ENCODE measurements at regions not wholly inside any gene's neighbourhood (a gene's known extent, or its start where the extent isn't known, plus 50 kb on each side); places are given as distances from the start of the nearest gene placed in this dataset.
A peak's percentile ranks its signal among the peaks of the same experiment; 100 is the strongest.

DNA sequence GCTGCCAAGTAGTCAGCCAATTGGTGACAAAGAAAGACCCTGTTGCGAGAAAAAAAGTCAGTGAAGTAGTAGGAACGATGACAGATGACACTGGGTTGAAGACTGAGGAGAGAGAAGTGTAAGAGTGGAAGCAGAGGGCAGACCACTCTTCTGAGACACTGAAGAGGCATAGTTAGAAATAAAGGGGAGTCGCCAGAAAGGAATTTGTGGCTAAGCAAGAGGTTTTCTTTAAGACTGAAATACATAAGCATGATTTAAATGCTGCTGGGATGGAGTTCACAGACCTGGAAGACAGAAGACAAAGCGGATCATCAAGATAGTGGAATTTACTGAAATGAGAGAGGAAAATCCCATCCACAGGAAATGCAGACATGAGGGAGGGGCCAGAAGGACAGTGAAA, 56.2 kb upstream of the USPL1 start:
- H3K4me1 Mint-ChIP-seq = peaks cover 0 to 9% (median 0%) of the 10 kb centered on the region in 3 donors
- no peak overlapping the region for H3K4me3 Mint-ChIP-seq
- ATAC-seq (ENCODE audit: low read depth in 2 of 2) (no peak), DNase-seq (no peak)
- no peaks in the 10 kb centered on the region for H3K27me3 Mint-ChIP-seq
- peaks cover 0 to 11% of the 10 kb centered on the region in 2 donors for H3K36me3 Mint-ChIP-seq
- H3K27ac Mint-ChIP-seq = peak overlapping the region in 1 of 6 donors; percentile 26
- no peaks in the 10 kb centered on the region for H3K9me3 Mint-ChIP-seq

DNA sequence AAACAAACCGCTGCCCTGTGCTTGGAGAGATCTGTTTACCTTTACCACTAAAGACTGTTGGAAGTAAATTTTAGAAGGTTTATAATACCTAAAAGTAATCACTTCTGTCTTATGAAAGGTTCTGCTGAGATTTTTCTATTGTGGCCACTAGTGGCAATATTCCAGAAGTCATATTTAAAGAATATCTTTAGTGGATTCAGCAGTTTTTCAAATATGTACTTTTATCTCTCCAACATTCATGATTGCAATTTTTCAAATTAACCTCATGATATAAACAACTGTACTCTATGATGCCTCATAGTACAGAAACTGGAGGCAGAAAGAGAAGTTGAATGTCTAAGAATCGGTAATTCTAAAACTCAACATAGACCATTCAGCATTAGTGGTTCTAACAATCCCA, 53.2 kb upstream of the USPL1 start:
- Mint-ChIP-seq H3K9me3 (no peaks in the 10 kb centered on the region), H3K36me3 (peaks cover 0 to 11% of the 10 kb centered on the region in 2 donors), H3K4me3 (no peak overlapping the region)

DNA sequence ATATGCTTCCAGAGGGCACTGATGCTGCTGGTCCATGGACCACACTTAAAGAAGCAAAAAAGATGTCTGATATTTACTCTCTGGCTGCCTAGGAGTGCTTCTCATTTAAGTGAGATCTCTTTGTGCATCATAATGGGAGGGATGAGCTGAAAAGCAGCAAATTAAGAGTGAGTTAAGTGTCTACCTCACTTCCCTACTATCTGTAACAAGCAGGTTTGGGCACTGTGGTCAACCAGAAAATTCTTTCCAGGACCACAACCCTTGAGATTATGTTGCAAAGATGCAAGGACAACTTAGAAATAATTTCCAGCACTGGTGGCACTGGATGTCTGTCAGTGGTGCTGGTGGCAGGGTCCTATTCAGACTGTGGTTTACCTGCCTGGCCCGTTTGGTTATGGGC, 52.1 kb upstream of the USPL1 start:
- H3K27ac Mint-ChIP-seq = peak overlapping the region in 1 of 6 donors; percentile 19
- H3K4me1 Mint-ChIP-seq = peaks cover 0 to 9% (median 1%) of the 10 kb centered on the region in 3 donors
- ATAC-seq (ENCODE audit: low read depth in 2 of 2) (no peak), DNase-seq (no peak)
- H3K27me3 Mint-ChIP-seq = no peaks in the 10 kb centered on the region
- no peaks in the 10 kb centered on the region for H3K9me3 Mint-ChIP-seq
- peaks cover 0 to 5% of the 10 kb centered on the region in 2 donors for H3K36me3 Mint-ChIP-seq
- H3K4me3 Mint-ChIP-seq = no peak overlapping the region

More for the DNA sequence above, 53.2 kb upstream of the USPL1 start:
- peaks cover 0 to 9% (median 0%) of the 10 kb centered on the region in 3 donors for H3K4me1 Mint-ChIP-seq
- DNase-seq (no peak), ATAC-seq (ENCODE audit: low read depth in 2 of 2) (no peak)
- no peaks in the 10 kb centered on the region for H3K27me3 Mint-ChIP-seq
- H3K27ac Mint-ChIP-seq = no peak overlapping the region

DNA sequence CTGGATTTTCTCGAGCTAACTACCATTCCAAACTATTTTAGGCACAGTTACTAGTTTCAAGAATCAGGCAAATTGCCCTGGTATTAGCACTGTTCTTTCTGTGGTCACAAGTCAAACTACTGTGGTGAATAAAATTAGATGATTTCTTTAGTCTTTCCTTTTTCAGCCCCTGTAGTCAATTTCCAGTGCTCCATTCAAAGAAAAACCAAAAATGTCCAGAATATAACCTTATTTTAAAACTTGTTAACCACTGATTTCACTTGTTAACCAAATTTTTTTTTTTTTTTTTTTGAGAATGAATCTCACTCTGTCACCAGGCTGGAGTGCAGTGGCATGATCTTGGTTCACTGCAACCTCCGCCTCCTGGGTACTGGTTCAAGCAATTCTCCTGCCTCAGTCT, 50.6 kb upstream of the USPL1 start:
- Mint-ChIP-seq H3K36me3 (no peaks in the 10 kb centered on the region), H3K9me3 (no peaks in the 10 kb centered on the region), H3K27me3 (no peaks in the 10 kb centered on the region), H3K4me3 (no peak overlapping the region), H3K4me1 (peaks cover 0 to 4% (median 3%) of the 10 kb centered on the region in 3 donors), H3K27ac (no peak overlapping the region)
- ATAC-seq (ENCODE audit: low read depth in 2 of 2) (no peak), DNase-seq (no peak)
